SK-N-MC (cell line): ENCODE measurements at regions not wholly inside any gene's neighbourhood (a gene's known extent, or its start where the extent isn't known, plus 50 kb on each side); places are given as distances from the start of the nearest gene placed in this dataset.

ENCODE experiments used
- EZH2 ChIP-seq: fragments of 200-600 bp; sonication (generic); IDR thresholded peaks from one replicate; pipeline ENCODE4 v1.6.1; 2017; ENCODE audit warnings: antibody characterized with exemption
- POLR2AphosphoS5 ChIP-seq: IDR thresholded peaks from 2 replicates; pipeline ENCODE4 v1.6.1; 2012; ENCODE audit warnings: mild to moderate bottlenecking, low read depth, low read length, borderline replicate concordance

DNA sequence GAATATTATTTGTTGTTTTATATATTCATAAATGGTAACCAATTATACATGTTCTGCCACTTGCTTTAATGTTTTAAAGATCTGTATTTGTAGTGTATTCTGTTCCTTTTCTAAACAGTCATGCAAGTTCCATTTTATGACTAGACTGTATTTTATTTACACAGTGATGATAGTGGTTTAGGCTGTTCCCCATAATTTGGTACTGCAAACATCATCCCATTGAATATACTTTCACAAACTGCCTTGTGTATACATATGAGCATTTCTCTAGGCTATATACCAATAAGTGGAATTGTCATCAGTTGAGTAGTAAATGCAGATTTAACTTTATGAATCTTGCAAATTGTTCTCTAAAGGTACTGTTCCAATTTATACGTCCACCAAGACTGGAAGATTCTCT is 738.0 kb downstream of the EPHA7 start:
- TF ChIP-seq EZH2, result no peak
- TF ChIP-seq POLR2AphosphoS5, result no peak
